ENCODE measurements at regions not wholly inside any gene's neighbourhood (a gene's known extent, or its start where the extent isn't known, plus 50 kb on each side); places are given as distances from the start of the nearest gene placed in this dataset.

DNA sequence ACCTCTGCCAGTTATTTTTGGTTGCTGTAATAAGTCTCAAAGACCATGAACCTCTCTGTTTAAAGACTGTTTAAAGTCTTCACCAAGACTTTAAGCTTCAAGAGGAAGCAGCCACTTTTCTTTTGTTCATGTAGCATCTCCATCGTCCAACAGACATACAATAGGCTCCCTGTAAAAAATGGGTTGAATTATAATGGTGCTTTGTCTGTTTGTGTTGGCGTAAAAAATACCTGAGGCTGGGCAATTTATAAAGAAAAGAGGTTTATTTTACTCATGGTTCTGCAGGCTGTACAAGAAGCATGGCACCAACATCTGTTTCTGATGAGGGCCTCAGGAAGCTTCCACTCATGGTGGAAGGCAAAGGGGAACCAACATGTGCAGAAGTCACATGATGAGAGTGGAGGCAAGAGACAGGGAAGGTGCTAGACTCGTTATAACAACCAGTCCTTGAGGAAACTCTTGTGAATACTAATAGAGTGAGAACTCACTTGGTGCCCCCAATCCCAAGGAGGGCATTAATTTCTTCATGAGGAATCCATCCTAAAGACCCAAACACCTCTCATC lies 126.3 kb upstream of the RPS23 start (continued):
- no peak for TF ChIP-seq KLF6 (CRISPR knock-in tag; IDR thresholded peaks at IDR 0.05)
- no peak for TF ChIP-seq PRDM4 (CRISPR knock-in tag; IDR thresholded peaks at IDR 0.05; ENCODE audit: borderline replicate concordance)

DNA sequence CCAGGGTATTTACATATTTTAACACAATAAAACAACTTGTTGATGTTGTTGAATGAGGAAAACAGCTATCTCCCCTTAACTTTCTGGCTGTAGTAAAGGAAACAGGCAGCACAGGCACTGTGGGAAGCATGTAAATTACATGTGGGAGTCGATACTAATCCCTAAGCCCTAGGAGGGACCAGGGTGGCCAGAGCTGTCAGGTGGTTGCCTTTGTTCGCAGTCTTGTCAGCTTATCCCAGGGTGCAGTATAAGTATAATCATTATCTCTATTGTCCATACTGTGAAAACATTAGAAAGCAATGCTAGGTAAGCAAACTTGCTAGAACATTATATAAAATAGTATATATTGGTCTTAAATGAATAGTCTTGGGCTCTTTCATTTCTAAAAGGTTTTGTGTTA lies 125.6 kb upstream of the RPS23 start:
- in situ Hi-C loops (cut with HindIII; ENCODE audit: extremely low pct_ligation_motif_present, low pct_unique_long_range_greater_than_20kb), result no loop called here
- no peak for ATAC-seq
- no peak for FAIRE-seq
- Histone ChIP-seq H3K27ac (ENCODE audit: extremely low read length, insufficient read depth, low read length) (no peak overlapping the region), H3K4me1 (ENCODE audit: insufficient read depth, low read length) (peaks cover 29% of the 10 kb centered on the region), H3K9ac (ENCODE audit: insufficient read depth, low read depth, low read length) (no peak overlapping the region), H3K4me3 (replicated peaks in 1 of 3; ENCODE audit: insufficient read depth in 1 of 3, low read depth in 2 of 3, low read length in 3 of 3) (no peak overlapping the region), H3K9me3 (ENCODE audit: low read length) (peaks cover 22% of the 10 kb centered on the region), H3K36me3 (replicated peaks in 1 of 2; ENCODE audit: control insufficient read depth in 1 of 2, insufficient read depth in 2 of 2, low read length in 2 of 2) (no peaks in the 10 kb centered on the region), H2AFZ (ENCODE audit: low read length) (no peak overlapping the region), H3K79me2 (ENCODE audit: insufficient read depth, low read length) (no peaks in the 10 kb centered on the region), H3K27me3 (ENCODE audit: control insufficient read depth in 1 of 2, insufficient read depth in 2 of 2, low read length in 2 of 2) (no peaks in the 10 kb centered on the region), H4K20me1 (ENCODE audit: insufficient read depth, low read length) (no peaks in the 10 kb centered on the region), H3K4me2 (ENCODE audit: low read depth, low read length) (no peak overlapping the region)
- no peak for DNase-seq (ENCODE audit: low spot score)
- intact Hi-C loops (cut with micrococcal nuclease; ENCODE audit: unreplicated experiment), result no loop called here
- TF ChIP-seq YEATS2 (CRISPR knock-in tag; IDR thresholded peaks at IDR 0.05; ENCODE audit: borderline replicate concordance) (no peak), GTF2F1 (IDR thresholded peaks at IDR 0.05; ENCODE audit: low read length) (no peak), TRAFD1 (CRISPR knock-in tag; IDR thresholded peaks at IDR 0.05; ENCODE audit: borderline replicate concordance) (no peak), HDAC6 (IDR thresholded peaks at IDR 0.05; ENCODE audit: low read depth, low read length) (no peak)
- TF ChIP-seq, protein P1, sequence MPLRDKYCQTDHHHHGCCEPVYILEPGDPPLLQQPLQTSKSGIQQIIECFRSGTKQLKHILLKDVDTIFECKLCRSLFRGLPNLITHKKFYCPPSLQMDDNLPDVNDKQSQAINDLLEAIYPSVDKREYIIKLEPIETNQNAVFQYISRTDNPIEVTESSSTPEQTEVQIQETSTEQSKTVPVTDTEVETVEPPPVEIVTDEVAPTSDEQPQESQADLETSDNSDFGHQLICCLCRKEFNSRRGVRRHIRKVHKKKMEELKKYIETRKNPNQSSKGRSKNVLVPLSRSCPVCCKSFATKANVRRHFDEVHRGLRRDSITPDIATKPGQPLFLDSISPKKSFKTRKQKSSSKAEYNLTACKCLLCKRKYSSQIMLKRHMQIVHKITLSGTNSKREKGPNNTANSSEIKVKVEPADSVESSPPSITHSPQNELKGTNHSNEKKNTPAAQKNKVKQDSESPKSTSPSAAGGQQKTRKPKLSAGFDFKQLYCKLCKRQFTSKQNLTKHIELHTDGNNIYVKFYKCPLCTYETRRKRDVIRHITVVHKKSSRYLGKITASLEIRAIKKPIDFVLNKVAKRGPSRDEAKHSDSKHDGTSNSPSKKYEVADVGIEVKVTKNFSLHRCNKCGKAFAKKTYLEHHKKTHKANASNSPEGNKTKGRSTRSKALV (CRISPR knock-in tag; IDR thresholded peaks at IDR 0.05), result no peak
- CTCF ChIA-PET (ENCODE audit: low intra/inter-chr PET ratio, low total read pairs), result no interaction called here
- POLR2A ChIA-PET, result no interaction called here
- no TSS peak for BruUV-seq (replicated peaks)
- 56% methylated on average over 2 of the region's 2 CpGs for WGBS (ENCODE audit: low lambda C conversion rate)

All from HepG2 (cell line).